ENCODE measurements at regions not wholly inside any gene's neighbourhood (a gene's known extent, or its start where the extent isn't known, plus 50 kb on each side); places are given as distances from the start of the nearest gene placed in this dataset.

GRCh38 chr10:54914049-54914448 is 113.0 kb upstream of the PCDH15 start:
- DNase-seq: no peak

GRCh38 chr10:54909165-54909564 is 108.1 kb upstream of the PCDH15 start:
- no peak for DNase-seq

GRCh38 chr10:54908019-54908418 is 107.0 kb upstream of the PCDH15 start:
- no peak for DNase-seq

- DNase-seq: no peak
Observed at GRCh38 chr10:54906940-54907339, 105.9 kb upstream of the PCDH15 start.

- no peak for DNase-seq
Observed at GRCh38 chr10:54905578-54906192, 104.7 kb upstream of the PCDH15 start.

GRCh38 chr10:54904833-54905232 is 103.8 kb upstream of the PCDH15 start:
- no peak for DNase-seq

GRCh38 chr10:54903745-54904144 is 102.7 kb upstream of the PCDH15 start:
- no peak for DNase-seq

- DNase-seq: no peak
Observed at GRCh38 chr10:54900584-54900983, 99.6 kb upstream of the PCDH15 start.

- DNase-seq: no peak
Observed at GRCh38 chr10:54880996-54881395, 80.0 kb upstream of the PCDH15 start.

- DNase-seq: no peak
Observed at GRCh38 chr10:54869022-54869421, 68.0 kb upstream of the PCDH15 start.

GRCh38 chr10:54866666-54867065 is 65.6 kb upstream of the PCDH15 start:
- no peak for DNase-seq

- no peak for DNase-seq
Observed at GRCh38 chr10:54854843-54855242, 53.8 kb upstream of the PCDH15 start.

- no peak for DNase-seq
Observed at GRCh38 chr10:54854389-54854788, 53.4 kb upstream of the PCDH15 start.

GRCh38 chr10:54853883-54854282 is 52.9 kb upstream of the PCDH15 start:
- DNase-seq: no peak

All from DMS53 (cell line).